ENCODE measurements at regions not wholly inside any gene's neighbourhood (a gene's known extent, or its start where the extent isn't known, plus 50 kb on each side); places are given as distances from the start of the nearest gene placed in this dataset.

- TF ChIP-seq REPIN1 (tag by site-specific recombination; IDR thresholded peaks at IDR 0.05; ENCODE audit: low read depth) = no peak
- TF ChIP-seq ZNF555 (tag by site-specific recombination; conservative IDR thresholded peaks at IDR 0.05) = no peak
- no peak for TF ChIP-seq ZBTB20 (tag by site-specific recombination; IDR thresholded peaks at IDR 0.05)
- TF ChIP-seq SP3 (tag by site-specific recombination; IDR thresholded peaks at IDR 0.05) = no peak
- no peak for TF ChIP-seq GLI4 (tag by site-specific recombination; IDR thresholded peaks at IDR 0.05)
- TF ChIP-seq KLF9 (tag by site-specific recombination; IDR thresholded peaks at IDR 0.05; ENCODE audit: low read depth) = no peak
- no peak for TF ChIP-seq ZNF2 (tag by site-specific recombination; IDR thresholded peaks at IDR 0.05)
Observed at GRCh38 chr20:47451602-47451904, 50.1 kb upstream of the NCOA3 start (continued).

Data from HEK293 (cell line).